ENCODE measurements at regions not wholly inside any gene's neighbourhood (a gene's known extent, or its start where the extent isn't known, plus 50 kb on each side); places are given as distances from the start of the nearest gene placed in this dataset.

DNA sequence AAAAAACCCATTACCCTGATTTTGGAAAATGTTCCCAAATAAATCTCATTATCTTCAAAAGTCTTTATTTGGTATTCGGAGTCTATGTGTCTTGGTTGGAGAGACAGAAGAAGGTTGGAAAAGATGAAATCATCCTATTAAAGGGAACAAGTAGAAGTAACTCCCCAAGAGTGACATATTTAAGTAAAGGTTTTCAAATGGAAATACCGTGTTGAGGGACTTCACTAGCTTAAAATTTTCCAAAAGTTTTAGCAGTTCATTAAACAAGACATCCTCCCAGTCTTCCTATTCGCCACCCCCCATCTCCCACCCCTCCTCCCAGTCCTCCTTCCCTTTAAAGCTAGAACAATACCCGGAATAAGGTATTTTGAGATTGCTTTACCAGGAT, 62.7 kb upstream of the CCDC160 start:
- DNase-seq, result no peak

DNA sequence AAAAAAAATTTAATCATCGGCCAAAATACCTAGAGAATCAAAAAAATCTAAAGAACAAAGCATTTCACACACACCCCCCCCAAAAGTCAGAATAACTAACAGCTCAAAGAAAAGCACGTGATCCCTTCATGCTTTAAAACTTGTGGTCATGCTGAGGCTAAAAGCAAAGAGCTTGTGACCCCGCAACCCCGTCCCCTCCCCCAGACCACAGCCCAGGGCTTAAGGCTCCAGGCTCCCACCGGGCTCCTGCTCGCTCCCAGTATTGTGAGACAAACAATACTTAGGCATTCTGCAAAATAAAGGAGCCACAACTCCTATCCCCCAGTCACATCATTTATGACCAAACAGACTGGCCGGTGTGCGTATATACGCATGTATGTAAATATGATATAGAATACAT, 62.1 kb upstream of the CCDC160 start:
- no peak for DNase-seq

DNA sequence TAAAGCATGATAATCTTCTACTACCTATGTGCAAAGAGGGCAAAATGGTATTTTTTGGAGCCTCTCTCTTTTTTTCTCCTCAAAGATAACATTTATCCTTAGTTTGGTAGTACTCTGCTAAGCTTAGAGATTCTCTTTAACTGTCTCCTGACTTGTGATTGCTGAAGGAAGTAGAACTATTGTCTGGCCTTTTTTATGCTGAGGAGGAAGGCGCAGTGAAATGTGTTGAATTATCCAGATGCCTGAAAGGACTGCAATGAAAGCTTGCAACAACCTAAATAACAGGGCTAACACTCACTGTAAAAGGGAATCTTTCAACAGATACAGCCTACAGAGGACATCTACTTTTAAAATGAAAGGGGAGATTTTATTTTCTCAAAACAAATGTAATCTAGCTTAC, 59.5 kb upstream of the CCDC160 start:
- no peak for DNase-seq

DNA sequence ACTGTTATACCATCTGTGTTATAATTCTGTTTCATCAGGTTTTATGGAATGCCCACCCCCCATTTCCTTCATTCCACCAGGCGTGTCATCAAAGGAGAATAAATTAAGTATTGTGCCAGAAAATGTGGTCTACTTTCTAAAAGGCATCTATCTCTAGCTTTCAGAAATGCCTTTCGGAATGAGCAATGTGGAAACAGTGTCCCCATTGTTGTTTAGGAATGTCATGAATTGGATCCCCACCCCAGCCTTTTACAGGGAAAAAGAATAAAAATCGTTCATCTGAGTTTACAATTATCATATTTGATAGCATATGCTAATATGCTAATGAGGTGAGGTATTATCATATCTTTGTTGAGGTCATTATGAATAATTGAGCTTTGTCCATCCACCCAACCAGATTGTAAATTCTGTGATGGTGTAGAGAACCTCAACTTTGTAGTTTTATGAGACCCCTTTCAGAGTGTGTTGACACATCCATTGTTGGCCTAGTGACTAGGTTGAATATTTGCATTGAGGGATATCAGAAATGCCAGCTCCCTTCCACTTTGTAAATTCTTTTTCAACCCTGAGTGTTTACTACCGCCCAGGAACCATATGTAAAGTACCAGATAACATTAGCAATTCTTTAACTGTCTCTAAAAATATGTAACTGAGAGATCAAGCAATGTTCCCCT, 56.2 kb upstream of the CCDC160 start:
- DNase-seq, result no peak

DNA sequence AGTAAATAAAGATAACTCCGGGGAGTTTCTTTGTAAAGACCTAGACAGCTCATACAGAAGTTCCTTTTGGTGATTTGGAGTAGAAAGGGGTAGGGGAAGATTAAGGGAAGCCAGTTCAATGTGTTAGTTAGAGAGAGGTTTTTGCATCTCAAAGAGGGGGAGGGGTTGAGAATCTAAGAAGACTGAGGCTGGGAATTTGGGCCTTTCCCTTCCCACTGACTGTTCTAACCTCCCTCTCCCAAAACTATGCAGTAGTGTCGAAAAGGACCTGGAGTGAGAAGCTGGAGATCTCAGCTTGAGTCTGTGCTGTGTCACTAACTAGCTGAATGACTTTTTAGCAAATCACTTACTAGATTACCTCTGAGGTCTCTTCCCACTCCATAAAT, 55.7 kb upstream of the CCDC160 start:
- DNase-seq, result no peak

DNA sequence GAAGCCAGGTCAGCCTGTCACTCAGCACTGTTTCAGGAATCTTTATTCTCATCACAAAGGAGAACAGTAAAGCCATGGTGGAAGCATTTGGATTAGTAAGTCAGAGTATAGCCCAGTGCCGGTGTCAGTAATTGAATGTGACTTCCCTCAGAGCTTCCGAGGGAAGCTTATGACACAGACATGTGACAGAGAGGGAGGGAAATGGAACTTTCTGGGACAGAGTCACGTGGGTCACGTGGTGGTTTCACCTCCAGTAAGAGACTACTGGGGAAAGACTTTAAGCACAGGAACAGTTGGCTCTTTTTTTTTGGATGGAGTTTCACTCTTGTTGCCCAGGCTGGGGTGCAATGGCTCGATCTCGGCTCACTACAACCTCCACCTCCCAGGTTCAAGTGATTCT, 53.3 kb upstream of the CCDC160 start:
- DNase-seq, result no peak

DNA sequence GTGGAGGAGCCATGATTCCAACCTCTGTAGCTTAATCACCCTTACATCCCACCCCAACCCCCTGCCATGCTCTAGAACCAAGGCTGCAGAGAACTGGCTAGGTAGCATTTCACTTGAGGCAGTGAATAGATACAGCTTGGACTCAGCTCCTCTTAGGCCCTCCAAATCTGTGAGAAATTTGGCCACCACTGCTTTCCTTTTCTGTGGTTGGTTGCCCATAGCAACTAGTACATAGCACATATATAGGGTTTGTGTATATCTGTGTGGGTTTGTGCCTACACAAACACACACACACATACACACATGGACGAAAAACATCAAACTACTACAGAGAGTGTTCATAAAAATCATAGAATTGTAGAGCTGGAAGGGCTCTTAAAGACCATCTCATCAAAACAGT, 52.0 kb upstream of the CCDC160 start:
- DNase-seq, result no peak

DNA sequence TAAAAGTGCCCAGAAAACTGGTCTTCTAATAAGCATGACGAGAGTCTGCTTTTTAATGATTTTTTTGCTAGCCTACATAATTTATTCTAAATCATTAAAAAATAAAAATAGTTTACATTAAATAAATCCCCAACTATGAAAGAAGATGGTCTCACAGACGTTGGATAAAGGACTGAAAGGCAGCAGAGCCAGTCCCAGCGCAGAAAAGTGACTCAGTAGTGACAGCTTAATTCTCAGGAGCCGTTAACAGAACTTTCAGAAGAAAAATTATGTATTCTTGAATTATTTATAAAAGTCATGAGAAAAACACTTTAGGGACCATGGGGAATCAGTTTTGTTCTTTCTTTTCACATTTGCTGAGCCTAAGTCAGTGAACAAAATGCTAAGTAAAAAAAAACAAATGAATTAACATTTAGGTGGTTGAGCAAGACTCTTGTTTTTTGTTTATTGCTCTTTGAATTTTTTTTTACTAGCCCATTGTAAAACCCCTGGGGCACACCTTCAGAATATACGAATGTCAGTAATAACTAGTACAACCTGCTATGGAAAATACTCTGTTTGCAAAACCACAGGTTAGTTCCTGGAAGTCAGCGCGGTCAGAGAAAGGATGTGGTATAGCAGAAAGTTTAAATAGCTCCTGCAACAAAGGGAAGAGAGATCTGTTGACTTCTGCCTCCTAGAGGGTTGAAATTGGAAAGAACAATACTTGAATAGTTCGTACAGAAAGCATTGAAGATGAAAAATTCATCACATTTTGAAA, 50.4 kb upstream of the CCDC160 start:
- DNase-seq, result peak; percentile 61
